HuH-7.5 (cell line): ENCODE measurements at regions not wholly inside any gene's neighbourhood (a gene's known extent, or its start where the extent isn't known, plus 50 kb on each side); places are given as distances from the start of the nearest gene placed in this dataset.
"Not testable (repeated sequence)": the region's sequence is repeated elsewhere in the genome, so short reads cannot be mapped to it uniquely, and the experiment has no call there.

Experiments
- DNase-seq: peaks from one replicate; pipeline ENCODE4 v3.0.0; 2011; ENCODE audit warnings: low spot score

DNA sequence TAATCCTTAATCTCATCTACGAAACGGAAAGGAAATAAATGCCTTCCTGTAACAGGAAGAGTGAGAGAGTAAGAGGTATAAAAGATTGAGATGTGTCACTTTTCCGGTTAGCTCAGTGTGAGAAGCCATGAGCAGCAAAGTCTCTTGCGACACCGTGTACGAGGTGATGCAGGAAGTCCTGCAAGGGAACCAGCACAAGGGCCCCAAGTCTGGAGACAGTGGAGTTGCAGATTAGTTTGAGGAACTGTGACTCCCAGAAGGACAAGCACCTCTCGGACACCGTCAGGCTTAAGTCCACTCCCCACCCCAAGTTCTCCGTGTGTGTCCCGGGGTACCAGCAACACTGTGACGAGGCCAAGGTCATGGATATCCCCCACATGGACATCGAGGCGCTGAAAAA, 592.3 kb upstream of the ADGRL2 start:
- no peak for DNase-seq

DNA sequence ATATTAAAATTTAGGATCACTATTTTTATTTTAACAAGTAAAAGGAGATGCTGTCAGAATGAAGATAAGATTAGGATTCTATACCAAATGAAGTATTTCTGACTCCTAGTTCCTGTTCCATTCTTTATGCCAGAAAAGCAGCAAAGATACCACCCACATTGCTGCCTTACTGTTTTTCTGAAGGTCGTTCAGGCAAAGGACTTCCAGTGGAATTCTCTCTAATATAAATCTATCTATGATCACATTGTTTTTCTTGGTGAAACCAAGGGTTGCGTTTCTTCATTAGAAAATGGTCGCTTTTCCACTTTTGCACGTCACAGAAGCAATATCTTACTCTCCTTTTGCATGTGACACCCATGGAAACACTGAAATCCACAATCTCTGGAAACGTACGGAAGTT, 594.8 kb upstream of the ADGRL2 start:
- no peak for DNase-seq

DNA sequence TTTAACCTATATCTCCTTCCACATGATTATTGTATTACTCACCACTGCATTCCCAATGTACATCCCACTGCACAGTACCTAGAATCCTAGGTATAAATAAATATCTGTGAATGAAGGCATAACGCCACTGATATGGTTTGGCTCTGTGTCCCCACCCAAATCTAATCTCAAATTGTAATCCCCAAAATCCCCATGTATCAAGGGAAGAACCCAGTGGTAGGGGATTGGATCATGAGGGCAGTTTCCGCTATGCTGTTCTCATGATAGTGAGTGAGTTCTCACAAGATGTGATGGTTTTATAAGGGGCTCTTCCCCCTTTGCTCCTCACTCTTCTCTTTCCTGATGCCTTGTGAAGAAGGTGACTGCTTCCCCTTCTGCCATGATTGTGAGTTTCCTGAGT, 599.0 kb upstream of the ADGRL2 start:
- DNase-seq: no peak

DNA sequence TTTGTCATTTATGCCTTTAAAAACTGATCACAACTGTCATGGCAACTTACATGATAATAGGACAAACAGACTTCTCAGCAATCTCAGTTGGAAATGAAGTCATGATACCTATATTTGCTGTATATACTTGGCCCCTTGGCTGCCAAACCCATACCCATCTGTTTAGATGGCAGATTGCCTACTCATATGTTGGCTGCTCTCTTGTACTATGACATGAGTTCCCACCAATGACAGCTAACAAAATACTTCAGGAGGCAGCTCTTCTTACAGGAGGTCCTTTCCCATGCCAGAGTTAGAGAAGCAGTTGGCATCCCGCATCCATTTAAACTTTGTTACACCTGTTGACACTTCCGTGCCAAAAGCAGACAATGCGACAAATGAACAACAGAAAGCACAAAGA, 603.1 kb upstream of the ADGRL2 start:
- DNase-seq: no peak

DNA sequence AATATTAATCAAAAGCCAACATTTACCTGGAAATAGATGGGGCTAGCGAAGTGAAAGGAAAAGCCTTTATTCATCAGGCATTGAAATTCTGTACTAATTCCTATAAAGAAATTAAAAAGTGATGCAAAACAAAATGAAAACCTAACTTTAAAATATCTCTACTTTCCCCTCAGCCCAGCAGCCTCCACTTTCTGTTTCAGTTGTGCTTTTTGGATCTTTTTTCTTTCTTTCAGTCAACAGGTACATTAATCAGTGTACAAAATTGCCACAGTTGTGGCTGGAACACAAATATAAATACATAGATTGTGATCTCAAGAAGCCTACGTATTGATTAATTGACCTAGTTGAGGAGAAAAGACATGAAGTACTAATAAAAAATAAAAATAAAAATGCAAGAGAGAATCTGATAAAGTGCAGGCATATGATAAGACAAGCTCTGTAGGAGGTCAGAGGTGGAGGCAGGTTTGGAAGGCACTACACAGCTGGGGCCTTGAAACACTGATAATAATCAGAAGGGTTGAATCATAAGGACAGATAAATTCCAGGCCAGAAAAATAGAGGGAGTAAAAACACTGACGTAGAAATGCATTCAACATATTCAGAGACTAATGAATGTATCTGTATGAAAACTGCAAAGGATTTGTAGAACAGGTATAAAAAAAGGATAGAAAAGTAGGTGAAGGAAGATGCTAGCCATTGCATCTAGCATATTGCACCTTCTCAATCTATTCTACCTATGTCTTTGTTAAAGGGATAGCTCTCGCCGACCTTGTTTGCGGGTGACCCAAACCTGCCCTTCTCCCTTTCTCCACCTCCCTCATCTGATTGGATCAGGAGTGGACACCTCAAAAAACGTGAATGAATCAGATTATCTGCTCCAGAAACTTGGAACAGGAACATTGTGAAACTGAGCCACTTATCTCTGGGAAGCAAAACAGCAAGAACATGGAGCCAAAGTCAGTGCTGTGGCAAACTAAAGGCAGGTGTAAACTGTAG, 607.8 kb upstream of the ADGRL2 start:
- DNase-seq: no peak

DNA sequence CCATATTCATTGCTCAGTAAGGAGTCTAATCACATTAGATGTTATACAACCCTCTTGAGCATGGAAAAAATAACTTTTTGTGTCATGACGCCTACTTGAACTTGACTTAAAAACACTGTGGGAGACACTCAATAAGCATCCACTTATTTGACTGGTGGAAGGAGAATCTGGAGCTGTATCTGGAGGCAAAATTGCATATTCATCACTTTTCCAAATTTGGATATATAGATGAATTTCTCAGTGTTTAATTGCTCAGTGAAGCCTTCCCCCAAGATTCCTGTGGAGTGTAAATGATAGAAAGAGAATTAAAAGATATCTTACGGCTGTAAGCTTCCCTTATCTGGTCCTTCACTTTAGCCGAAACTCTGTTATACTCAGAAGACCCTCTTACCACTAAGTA, 610.7 kb upstream of the ADGRL2 start:
- no peak for DNase-seq

DNA sequence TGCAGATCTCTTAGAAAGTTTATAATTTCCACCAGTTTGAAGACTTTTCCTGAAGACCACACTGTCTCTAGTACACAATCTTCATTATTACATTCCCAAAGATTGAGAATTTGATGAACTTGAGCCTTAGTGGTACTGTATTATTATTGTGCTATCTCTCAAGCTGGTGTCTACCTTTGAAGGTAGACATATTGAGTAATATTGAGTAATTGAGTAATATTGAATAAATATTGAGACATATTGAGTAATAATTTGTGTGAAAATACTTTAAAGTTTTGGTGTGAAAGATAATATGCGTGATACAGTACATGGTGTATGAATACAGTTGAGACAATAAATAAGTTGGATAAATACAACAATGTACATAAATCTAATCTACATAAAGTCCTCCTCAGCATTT, 613.1 kb upstream of the ADGRL2 start:
- no peak for DNase-seq

DNA sequence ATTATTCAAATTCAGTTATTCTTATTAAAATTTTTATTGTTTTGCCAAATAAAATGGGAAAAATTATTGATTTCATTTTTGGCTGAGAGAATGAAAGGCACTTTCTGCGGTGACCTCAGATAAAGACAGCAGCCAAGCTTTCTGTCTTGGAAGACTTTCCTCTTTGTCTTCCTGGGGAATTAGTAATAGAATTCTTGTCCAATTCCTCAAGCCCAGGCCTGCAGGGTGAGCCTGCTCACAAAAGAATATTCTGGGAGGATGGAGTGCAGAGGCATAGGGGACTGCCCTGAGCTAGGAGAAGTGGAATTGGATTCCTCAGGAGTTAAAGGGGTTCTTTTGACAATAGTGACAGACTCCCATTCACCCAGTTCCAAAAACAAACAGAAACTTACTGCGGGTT, 614.5 kb upstream of the ADGRL2 start:
- DNase-seq: no peak

DNA sequence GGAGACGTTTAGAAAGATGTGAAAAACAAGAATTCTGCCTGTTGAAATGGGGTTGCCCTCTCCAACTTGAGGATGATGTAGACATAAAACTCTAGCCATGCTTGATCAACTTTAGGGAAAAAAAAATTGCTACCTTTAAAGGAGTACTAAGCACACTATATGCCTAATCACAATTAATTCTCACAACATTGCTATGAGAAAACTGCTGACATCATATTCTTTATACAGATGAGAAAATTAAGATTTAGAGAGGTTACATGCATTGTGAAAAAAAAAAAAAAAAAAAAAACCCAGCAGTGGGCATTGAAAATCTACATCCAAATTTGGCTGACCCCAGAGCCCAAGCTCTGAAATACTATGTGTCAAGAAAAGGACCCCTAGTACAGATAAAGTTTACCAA, 617.2 kb upstream of the ADGRL2 start:
- DNase-seq: no peak

DNA sequence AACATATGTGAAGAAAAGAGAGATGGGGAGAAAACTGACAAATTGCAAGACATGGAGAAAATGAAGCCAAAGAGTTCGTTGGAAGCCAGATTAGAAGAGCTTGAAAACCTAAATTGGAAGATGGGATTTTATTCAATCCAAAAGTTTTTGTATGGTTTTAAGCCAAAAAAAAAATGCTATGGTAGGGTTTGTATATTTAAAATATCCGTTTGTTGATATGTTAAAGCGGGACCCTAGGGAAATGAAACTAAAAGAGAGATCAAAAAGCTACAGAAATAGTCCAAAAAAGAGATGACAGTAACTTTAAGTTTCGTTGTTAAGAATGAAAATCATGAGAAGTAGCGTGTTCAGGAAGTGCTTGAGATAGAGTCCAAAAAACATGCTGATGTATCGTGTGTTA, 617.7 kb upstream of the ADGRL2 start:
- DNase-seq: no peak

DNA sequence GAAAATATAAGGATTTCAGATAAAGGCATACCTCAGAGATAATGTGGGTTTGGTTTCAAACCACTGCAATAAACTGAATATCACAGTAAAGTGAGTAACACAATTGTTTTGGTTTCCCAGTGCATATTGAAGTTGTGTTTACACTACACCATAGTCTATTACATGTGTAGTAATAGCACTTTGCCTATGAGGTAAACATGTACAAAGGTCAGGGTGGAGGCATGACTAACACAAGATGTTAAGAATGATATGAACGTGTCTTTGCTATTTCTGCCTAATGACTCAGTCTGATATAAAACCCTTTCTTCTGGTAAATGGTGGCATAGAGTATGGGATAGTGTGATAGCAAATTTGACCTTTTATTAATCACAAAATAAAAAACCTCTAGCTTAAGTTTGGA, 621.5 kb upstream of the ADGRL2 start:
- peak; percentile 30 for DNase-seq

DNA sequence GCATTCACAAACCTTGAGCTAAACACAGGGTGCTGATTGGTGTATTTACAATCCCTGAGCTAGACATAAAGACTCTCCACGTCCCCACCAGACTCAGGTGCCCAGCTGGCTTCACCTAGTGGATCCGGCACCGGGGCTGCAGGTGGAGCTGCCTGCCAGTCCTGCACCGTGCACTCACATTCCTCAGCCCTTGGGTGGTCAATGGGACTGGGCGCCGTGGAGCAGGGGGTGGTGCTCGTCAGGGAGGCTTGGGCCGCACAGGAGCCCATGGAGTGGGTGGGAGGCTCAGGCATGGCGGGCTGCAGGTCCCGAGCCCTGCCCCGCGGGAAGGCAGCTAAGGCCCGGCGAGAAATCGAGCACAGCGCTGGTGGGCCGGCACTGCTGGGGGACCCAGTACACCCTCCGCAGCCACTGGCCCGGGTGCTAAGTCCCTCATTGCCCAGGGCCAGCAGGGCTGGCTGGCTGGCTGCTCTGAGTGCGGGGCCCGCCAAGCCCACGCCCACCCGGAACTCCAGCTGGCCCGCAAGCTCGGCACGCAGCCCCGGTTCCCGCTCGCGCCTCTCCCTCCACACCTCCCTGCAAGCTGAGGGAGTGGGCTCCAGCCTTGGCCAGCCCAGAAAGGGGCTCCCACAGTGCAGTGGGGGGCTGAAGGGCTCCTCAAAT, 622.2 kb upstream of the ADGRL2 start:
- DNase-seq: not testable (repeated sequence)

DNA sequence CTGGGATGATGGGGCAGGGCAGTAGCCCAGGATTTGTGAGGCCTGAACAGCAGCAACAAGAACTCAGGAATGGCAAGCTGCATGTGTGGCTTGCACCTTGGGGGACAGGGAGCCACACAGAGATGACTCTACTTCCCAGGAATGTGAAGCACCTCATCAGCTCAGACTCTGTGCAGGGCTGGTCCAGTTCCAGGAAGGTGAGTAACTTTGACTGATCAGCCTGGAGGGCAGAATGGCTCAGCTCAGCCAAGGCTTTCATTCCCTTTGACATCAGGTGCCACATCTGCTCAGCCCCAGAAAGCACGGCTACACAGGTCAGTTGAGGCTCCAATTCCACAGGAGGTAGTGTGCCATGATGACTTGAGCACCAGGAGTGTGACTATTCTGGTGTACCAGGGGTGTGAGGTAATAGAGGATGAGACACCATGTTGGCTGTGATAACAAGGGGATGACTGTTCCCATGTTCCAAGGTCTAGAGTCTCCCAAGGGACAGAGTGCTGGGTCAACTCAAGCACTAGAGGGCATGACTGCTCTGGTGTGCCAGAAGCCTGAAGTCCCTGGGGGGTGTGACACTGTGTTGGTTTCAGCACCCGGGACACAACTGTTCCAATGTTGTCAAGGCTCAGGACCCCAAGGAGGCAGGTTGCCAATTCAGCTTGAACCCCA, 625.8 kb upstream of the ADGRL2 start:
- no peak for DNase-seq

DNA sequence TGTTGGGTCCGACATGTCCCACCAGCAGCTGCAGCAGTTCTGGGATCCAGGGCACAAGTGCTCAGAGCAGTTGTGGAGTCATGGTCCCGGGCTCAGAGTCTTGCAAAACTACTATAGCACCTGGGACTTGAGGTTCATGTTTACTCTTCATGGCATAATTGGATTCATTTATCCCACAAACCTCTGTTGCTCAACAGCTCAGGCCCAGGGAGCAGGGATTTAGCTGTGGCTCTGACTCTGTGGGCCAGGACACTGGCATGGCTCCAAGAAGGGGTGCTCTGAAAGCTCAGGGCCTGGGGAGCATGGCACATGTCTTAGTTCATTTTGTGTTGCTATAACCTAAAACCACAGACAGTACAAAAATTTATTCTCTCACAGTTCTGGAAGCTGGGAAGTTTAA, 626.7 kb upstream of the ADGRL2 start:
- no peak for DNase-seq

DNA sequence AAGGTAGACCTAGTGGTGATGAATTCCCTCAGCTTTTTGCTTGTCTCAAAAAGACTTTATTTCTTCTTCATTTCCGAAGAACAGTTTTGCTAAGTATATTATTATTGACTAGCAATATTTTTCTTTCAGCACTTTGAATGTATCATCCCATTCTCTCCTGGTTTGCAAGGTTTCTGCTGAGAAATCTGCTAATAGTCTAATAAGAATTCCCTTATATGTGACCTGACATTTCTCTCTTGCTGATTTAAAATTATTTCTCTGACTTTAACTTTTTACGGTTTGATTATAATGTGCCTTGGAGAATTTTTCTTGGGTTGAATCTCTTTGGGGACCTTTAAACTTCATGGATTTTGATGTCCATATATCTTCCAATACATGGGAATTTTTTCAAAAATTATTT, 628.3 kb upstream of the ADGRL2 start:
- DNase-seq: no peak

DNA sequence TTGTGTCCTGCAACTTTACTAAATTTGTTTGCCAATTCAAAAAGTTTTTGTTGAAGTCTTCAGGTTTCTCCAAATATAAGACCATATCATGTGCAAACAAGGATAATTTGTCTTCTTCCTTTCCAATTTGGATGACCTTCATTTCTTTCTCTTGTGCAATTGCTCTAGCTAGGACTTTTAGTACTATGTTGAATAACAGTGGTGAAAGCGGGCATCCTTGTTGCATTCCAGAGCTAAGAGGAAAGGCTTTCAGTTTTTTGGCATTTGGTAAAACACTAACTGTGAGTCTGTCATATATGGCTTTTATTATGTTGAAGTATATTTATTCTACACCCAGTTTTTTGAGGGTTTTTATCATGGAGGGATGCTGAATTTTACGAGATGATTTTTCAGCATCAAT, 630.0 kb upstream of the ADGRL2 start:
- DNase-seq: no peak

DNA sequence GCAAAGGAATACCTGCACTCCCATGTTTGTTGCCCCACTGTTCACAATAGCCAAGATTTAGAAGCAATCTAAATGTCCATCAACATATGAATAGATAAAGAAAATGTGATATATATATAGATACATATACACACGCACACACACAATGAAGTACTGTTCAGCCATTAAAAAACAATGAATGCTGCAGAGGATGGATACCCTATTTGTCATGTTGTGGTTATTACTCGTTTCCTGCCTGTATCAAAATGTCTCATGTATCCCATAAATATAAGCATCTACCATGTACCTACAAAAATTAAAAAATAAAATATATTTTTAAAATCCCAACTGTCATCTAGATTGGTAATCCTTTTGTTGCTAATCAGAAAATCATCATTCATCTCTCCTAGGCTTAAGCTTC, 634.8 kb upstream of the ADGRL2 start:
- DNase-seq: no peak

DNA sequence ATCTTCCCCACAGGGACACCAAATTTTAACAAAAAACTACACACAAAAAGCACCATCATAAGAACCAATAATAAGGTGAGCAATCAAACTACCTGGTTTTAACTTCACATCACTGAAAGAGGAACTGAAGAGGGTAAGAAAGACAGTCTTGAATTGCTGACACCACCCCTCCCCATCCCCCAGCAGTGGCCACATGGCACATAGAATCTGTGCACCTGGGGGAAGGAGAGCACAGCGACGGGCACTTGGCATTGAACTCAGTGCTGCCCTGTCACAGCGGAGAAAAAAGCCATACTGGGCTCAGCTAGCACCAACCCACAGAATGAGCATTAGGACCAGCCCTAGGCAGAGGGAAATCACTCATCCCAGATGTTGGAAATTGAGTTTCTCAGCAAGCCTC, 640.0 kb upstream of the ADGRL2 start:
- DNase-seq: no peak

DNA sequence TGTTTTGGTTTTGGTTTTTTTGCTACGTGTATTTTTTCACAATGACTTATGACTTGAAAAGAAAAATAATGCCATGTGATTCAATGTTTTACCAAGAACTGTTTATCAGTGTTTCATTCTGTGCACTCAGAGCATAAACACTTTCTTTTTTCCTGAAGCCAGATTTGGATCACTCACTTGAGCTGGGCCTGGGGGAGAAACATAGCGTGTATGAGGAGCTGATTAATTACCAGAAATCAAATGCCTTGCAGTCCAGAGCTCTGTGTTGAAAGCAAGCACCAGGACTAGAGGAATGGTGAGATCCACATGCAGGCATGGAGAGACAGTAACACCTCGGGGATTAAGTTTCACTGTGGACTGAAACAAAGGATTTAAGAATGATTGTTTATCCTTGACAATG, 642.1 kb upstream of the ADGRL2 start:
- no peak for DNase-seq

DNA sequence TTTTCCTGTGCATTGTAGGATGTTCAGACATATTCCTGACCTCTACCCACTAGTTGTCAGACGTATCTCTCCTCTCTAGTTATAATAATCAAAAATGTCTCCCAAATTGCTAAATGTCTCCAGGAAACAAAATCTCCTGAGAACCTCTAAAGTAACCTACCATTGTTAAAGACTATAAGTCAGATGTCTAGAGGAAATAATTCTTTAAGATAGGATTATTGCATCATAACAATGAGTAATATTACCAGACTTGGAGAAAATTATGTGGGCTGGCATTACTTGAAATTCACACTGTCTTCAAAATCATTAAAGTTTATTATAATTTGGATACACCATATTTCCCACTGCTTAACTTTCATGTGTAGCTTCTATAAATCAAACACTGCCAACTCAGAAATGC, 643.0 kb upstream of the ADGRL2 start:
- no peak for DNase-seq

DNA sequence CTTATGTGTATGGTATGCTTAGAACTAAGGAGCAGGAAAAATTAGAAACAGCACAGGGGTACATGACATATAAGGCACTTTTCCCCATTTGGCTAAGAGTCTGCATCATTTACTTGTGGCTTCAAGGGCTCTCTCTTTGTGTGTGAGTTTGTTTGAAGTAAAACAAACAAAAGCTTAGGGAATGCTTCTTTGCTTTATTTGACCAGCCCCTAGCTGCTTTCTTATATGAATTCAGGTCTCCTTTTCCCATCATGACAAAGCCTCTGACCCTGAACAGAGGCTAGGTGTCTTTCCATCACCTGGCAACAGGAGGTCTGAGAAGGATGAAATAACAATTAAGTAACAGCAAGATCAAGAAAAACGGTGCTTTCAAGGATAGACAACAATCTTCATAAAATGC, 643.8 kb upstream of the ADGRL2 start:
- DNase-seq: no peak

DNA sequence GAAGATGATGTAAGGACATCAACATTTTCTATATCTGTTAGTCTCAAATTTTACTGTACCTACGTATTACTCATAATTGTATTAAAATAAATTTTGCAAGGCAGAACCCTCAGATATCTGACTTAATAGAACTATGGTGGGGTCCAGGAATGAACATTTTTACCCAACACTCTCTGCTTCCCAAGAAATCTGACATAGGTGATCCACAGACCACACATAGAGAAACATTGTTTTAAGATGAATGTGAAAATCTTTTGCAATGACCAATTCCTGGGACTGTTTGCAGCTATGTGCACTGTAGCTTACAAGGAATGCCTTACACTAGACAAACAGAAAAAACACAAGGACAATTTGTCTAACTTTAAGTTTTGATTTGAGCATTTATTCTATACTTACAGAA, 645.6 kb upstream of the ADGRL2 start:
- DNase-seq: no peak

DNA sequence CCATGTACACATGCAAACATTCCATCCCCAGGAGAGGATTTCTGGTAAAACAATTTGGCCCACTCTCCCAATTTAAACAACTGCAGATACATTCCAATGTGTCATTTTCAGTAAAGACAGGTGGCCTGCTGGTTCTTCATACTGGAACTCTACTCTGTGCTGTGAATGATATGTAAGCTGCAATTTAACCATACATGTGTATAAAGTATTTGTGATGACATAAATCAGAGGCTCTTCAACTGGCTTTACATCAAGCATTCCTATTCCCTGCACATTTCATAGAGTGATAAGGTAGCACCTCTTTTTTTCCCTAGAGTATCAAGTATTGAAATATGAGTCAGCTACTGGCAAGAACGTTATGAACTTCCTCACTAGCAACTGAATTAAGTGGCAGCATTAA, 649.5 kb upstream of the ADGRL2 start:
- DNase-seq: no peak
